GM23338 (cell line): ENCODE measurements at regions not wholly inside any gene's neighbourhood (a gene's known extent, or its start where the extent isn't known, plus 50 kb on each side); places are given as distances from the start of the nearest gene placed in this dataset.

Source experiments
- ATAC-seq: fragments of 200-7000 bp; cut with Tn5 transposase; 3 replicates; pipeline ENCODE4 v1.9.1; 2020
- DNase-seq: peaks from one replicate; pipeline ENCODE4 v3.0.0-alpha.2; 2015; ENCODE audit warnings: low spot score
- H2AFZ ChIP-seq: fragments of 200-600 bp; sonication (generic); 2 replicates; pipeline ENCODE4 v1.8.0; 2016; ENCODE audit warnings: antibody characterized with exemption, mild to moderate bottlenecking, moderate library complexity
- H3F3A ChIP-seq: fragments of 200-600 bp; sonication (generic); replicated peaks from 2 replicates; pipeline ENCODE4 v1.8.0; 2017; ENCODE audit warnings: antibody characterized with exemption, mixed run types, low read depth
- H3K27ac ChIP-seq: fragments of 200-600 bp; sonication (generic); 2 replicates; pipeline ENCODE4 v1.6.1; 2016; ENCODE audit warnings: low read depth
- H3K27me3 ChIP-seq: fragments of 200-600 bp; sonication (generic); 2 replicates; pipeline ENCODE4 v1.8.0; 2016; ENCODE audit warnings: mild to moderate bottlenecking, mixed run types, moderate library complexity; ENCODE audit not compliant: insufficient read depth
- H3K36me3 ChIP-seq: fragments of 200-600 bp; sonication (generic); 2 replicates; pipeline ENCODE4 v1.8.0; 2016; ENCODE audit warnings: mild to moderate bottlenecking; ENCODE audit not compliant: insufficient read depth
- H3K4me1 ChIP-seq: fragments of 200-600 bp; sonication (generic); 2 replicates; pipeline ENCODE4 v1.8.0; 2016; ENCODE audit warnings: mild to moderate bottlenecking, moderate library complexity; ENCODE audit not compliant: insufficient read depth
- H3K4me2 ChIP-seq: fragments of 200-600 bp; sonication (generic); 2 replicates; pipeline ENCODE4 v1.7.1; 2017; ENCODE audit warnings: mixed run types
- H3K4me3 ChIP-seq: fragments of 200-600 bp; sonication (generic); 2 replicates; pipeline ENCODE4 v1.6.1; 2016; ENCODE audit warnings: mixed run types
- H3K79me2 ChIP-seq: fragments of 200-600 bp; sonication (generic); replicated peaks from 2 replicates; pipeline ENCODE4 v1.8.0; 2017; ENCODE audit warnings: mild to moderate bottlenecking; ENCODE audit not compliant: insufficient read depth
- H3K9me2 ChIP-seq: fragments of 200-600 bp; sonication (generic); 2 replicates; pipeline ENCODE4 v1.8.0; 2017; ENCODE audit not compliant: insufficient read depth
- H4K20me1 ChIP-seq: fragments of 200-600 bp; sonication (generic); replicated peaks from 2 replicates; pipeline ENCODE4 v1.8.0; 2017; ENCODE audit warnings: mild to moderate bottlenecking; ENCODE audit not compliant: insufficient read depth
- H3K27ac Mint-ChIP-seq: 2 replicates; pipeline ENCODE4 v1.8.0; 2020; ENCODE audit warnings: inconsistent platforms, mild to moderate bottlenecking, moderate library complexity, mixed read lengths
- H3K27me3 Mint-ChIP-seq: 3 replicates; pipeline ENCODE4 v1.8.0; 2022; ENCODE audit warnings: low read depth, mild to moderate bottlenecking, moderate library complexity, mixed read lengths, inconsistent platforms; ENCODE audit not compliant: insufficient read depth, poor library complexity
- H3K36me3 Mint-ChIP-seq: 3 replicates; pipeline ENCODE4 v1.8.0; 2021; ENCODE audit warnings: low read depth, mild to moderate bottlenecking, inconsistent platforms, moderate library complexity, mixed read lengths
- H3K4me1 Mint-ChIP-seq: 3 replicates; pipeline ENCODE4 v1.8.0; 2020; ENCODE audit warnings: mild to moderate bottlenecking, inconsistent platforms, mixed read lengths
- H3K4me3 Mint-ChIP-seq: 3 replicates; pipeline ENCODE4 v1.8.0; 2021; ENCODE audit warnings: moderate library complexity, mild to moderate bottlenecking, inconsistent platforms, mixed read lengths
- H3K9me3 Mint-ChIP-seq: 3 replicates; pipeline ENCODE4 v1.8.0; 2020; ENCODE audit warnings: moderate library complexity, mild to moderate bottlenecking, inconsistent platforms, mixed read lengths
- TF ChIP-seq, protein P1 (sequence below): fragments of 250-450 bp; sonication (Bioruptor Pico); IDR thresholded peaks from 2 replicates; pipeline ENCODE4 v1.5.0; 2020; ENCODE audit warnings: mild to moderate bottlenecking, moderate library complexity
- TF ChIP-seq, protein P2 (sequence below), 2 experiments: fragments of 200-600 bp in 1 of 2; sonication (generic) in 1 of 2; conservative IDR thresholded peaks; 2 replicates each; pipeline versions ENCODE4 v1.5.1 to v1.6.1; 2016 to 2017; ENCODE audit warnings: antibody characterized with exemption in 2 of 2, low read depth in 2 of 2, mild to moderate bottlenecking in 2 of 2, moderate library complexity in 1 of 2

- no peaks in the 10 kb centered on the region for H3K36me3 ChIP-seq
- Mint-ChIP-seq H3K27me3 (peaks cover 2% of the 10 kb centered on the region), H3K4me3 (no peak overlapping the region), H3K4me1 (no peaks in the 10 kb centered on the region; the same call in 2 of the 3 replicates), H3K36me3 (no peaks in the 10 kb centered on the region), H3K9me3 (no peaks in the 10 kb centered on the region), H3K27ac (no peak overlapping the region)
- DNase-seq (peak; percentile 94), ATAC-seq (peak; percentile 98)
- no peak overlapping the region for H3K4me3 ChIP-seq
- H3K27ac ChIP-seq = no peak overlapping the region
- H3K4me1 ChIP-seq = no peaks in the 10 kb centered on the region
- H3K9me2 ChIP-seq = no peaks in the 10 kb centered on the region
- TF ChIP-seq, protein P1, sequence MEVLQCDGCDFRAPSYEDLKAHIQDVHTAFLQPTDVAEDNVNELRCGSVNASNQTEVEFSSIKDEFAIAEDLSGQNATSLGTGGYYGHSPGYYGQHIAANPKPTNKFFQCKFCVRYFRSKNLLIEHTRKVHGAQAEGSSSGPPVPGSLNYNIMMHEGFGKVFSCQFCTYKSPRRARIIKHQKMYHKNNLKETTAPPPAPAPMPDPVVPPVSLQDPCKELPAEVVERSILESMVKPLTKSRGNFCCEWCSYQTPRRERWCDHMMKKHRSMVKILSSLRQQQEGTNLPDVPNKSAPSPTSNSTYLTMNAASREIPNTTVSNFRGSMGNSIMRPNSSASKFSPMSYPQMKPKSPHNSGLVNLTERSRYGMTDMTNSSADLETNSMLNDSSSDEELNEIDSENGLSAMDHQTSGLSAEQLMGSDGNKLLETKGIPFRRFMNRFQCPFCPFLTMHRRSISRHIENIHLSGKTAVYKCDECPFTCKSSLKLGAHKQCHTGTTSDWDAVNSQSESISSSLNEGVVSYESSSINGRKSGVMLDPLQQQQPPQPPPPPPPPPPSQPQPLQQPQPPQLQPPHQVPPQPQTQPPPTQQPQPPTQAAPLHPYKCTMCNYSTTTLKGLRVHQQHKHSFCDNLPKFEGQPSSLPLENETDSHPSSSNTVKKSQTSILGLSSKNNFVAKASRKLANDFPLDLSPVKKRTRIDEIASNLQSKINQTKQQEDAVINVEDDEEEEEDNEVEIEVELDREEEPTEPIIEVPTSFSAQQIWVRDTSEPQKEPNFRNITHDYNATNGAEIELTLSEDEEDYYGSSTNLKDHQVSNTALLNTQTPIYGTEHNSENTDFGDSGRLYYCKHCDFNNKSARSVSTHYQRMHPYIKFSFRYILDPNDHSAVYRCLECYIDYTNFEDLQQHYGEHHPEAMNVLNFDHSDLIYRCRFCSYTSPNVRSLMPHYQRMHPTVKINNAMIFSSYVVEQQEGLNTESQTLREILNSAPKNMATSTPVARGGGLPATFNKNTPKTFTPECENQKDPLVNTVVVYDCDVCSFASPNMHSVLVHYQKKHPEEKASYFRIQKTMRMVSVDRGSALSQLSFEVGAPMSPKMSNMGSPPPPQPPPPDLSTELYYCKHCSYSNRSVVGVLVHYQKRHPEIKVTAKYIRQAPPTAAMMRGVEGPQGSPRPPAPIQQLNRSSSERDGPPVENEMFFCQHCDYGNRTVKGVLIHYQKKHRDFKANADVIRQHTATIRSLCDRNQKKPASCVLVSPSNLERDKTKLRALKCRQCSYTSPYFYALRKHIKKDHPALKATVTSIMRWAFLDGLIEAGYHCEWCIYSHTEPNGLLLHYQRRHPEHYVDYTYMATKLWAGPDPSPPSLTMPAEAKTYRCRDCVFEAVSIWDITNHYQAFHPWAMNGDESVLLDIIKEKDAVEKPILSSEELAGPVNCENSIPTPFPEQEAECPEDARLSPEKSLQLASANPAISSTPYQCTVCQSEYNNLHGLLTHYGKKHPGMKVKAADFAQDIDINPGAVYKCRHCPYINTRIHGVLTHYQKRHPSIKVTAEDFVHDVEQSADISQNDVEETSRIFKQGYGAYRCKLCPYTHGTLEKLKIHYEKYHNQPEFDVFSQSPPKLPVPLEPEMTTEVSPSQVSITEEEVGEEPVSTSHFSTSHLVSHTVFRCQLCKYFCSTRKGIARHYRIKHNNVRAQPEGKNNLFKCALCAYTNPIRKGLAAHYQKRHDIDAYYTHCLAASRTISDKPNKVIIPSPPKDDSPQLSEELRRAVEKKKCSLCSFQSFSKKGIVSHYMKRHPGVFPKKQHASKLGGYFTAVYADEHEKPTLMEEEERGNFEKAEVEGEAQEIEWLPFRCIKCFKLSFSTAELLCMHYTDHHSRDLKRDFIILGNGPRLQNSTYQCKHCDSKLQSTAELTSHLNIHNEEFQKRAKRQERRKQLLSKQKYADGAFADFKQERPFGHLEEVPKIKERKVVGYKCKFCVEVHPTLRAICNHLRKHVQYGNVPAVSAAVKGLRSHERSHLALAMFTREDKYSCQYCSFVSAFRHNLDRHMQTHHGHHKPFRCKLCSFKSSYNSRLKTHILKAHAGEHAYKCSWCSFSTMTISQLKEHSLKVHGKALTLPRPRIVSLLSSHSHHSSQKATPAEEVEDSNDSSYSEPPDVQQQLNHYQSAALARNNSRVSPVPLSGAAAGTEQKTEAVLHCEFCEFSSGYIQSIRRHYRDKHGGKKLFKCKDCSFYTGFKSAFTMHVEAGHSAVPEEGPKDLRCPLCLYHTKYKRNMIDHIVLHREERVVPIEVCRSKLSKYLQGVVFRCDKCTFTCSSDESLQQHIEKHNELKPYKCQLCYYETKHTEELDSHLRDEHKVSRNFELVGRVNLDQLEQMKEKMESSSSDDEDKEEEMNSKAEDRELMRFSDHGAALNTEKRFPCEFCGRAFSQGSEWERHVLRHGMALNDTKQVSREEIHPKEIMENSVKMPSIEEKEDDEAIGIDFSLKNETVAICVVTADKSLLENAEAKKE (CRISPR knock-in tag) = no peak
- TF ChIP-seq, protein P2, sequence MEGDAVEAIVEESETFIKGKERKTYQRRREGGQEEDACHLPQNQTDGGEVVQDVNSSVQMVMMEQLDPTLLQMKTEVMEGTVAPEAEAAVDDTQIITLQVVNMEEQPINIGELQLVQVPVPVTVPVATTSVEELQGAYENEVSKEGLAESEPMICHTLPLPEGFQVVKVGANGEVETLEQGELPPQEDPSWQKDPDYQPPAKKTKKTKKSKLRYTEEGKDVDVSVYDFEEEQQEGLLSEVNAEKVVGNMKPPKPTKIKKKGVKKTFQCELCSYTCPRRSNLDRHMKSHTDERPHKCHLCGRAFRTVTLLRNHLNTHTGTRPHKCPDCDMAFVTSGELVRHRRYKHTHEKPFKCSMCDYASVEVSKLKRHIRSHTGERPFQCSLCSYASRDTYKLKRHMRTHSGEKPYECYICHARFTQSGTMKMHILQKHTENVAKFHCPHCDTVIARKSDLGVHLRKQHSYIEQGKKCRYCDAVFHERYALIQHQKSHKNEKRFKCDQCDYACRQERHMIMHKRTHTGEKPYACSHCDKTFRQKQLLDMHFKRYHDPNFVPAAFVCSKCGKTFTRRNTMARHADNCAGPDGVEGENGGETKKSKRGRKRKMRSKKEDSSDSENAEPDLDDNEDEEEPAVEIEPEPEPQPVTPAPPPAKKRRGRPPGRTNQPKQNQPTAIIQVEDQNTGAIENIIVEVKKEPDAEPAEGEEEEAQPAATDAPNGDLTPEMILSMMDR (conservative IDR thresholded peaks at IDR 0.05; ENCODE audit: low read depth in 2 of 2) = peak; percentile 95
- no peaks in the 10 kb centered on the region for H3K27me3 ChIP-seq
- no peaks in the 10 kb centered on the region for H3K79me2 ChIP-seq
- H4K20me1 ChIP-seq = no peaks in the 10 kb centered on the region
- H2AFZ ChIP-seq = no peak overlapping the region
- no peak overlapping the region for H3K4me2 ChIP-seq
- H3F3A ChIP-seq = no peaks in the 10 kb centered on the region
Observed at GRCh38 chr18:59823596-59824195, 76.1 kb upstream of the PMAIP1 start.
